ENCODE measurements at regions not wholly inside any gene's neighbourhood (a gene's known extent, or its start where the extent isn't known, plus 50 kb on each side); places are given as distances from the start of the nearest gene placed in this dataset.

- no peak overlapping the region for H2AFZ ChIP-seq (ENCODE audit: low read length)
- no peak overlapping the region for H4K91ac ChIP-seq (replicated peaks; ENCODE audit: insufficient read length, low read length)
- FAIRE-seq (no peak), DNase-seq (ENCODE audit: low read depth in 1 of 2, low spot score in 2 of 2) (no peak)
- H3K9ac ChIP-seq (replicated peaks in 1 of 4; ENCODE audit: extremely low read depth in 1 of 4, low read depth in 3 of 4, low read length in 3 of 4): no peak overlapping the region
- H3K4me3 ChIP-seq (ENCODE audit: extremely low read depth in 1 of 4, insufficient read depth in 2 of 4, low read depth in 3 of 4, low read length in 4 of 4): no peak overlapping the region
- no peak overlapping the region for H2BK12ac ChIP-seq (ENCODE audit: low read depth, low read length)
- no peak overlapping the region for H4K5ac ChIP-seq (ENCODE audit: insufficient read length, low read depth, low read length)
- no peaks in the 10 kb centered on the region; the same call in 1 of the 2 replicates for H3K23me2 ChIP-seq (ENCODE audit: low read depth, low read length)
- WGBS, 2 experiments (ENCODE audit: extremely low coverage in 1 of 2, insufficient coverage in 1 of 2, insufficient read length in 1 of 2, insufficient replicate concordance in 2 of 2, low coverage in 1 of 2, low lambda C conversion rate in 2 of 2, missing lambda C conversion rate in 1 of 2): 96% methylated on average over 8 of the region's 8 CpGs; no CpG with 5 or more reads in 1 of the 2 experiments
- peaks cover 0 to 3% (median 2%) of the 10 kb centered on the region in 4 experiments; a peak in 2 of 7 replicates for H3K4me1 ChIP-seq (replicated peaks in 1 of 4; ENCODE audit: control insufficient read depth in 3 of 4, insufficient read depth in 4 of 4, low read length in 3 of 4)
- H3K14ac ChIP-seq (ENCODE audit: insufficient read length): no peak overlapping the region
- H4K8ac ChIP-seq (ENCODE audit: extremely low read depth, insufficient read depth, low read length): no peak overlapping the region
- 0 out of 2 replicates have a peak overlapping the region, but pooled peaks have one; percentile 29 for H2BK15ac ChIP-seq (ENCODE audit: low read length)
- H3K18ac ChIP-seq (ENCODE audit: extremely low read depth, low read length): no peak overlapping the region
- ChIA-PET CTCF (ENCODE audit: partially characterized antibody) (interaction anchor here (1.0 to 1.6 kb wide), 2 partner anchors 21 to 195 kb away, joined by 3 read pairs; no protein-coding TSS in a partner anchor), POLR2A (ENCODE audit: partially characterized antibody) (interaction anchor here (1.7 kb wide), 1 partner anchor 18 kb away, joined by 3 read pairs; no protein-coding TSS in a partner anchor)
- no peak overlapping the region for H3K23ac ChIP-seq (ENCODE audit: insufficient read length)
- H3K4me2 ChIP-seq (ENCODE audit: insufficient read depth in 1 of 2, low read depth in 2 of 2, low read length in 2 of 2): no peak overlapping the region
- no peak overlapping the region for H3K27ac ChIP-seq (ENCODE audit: low read depth, low read length)
- no peak overlapping the region for H2AK5ac ChIP-seq (ENCODE audit: low read depth, low read length)
- H3K79me1 ChIP-seq (ENCODE audit: low read depth, low read length): no peaks in the 10 kb centered on the region
- no peaks in the 10 kb centered on the region for H3K36me3 ChIP-seq (ENCODE audit: control insufficient read depth in 2 of 4, insufficient read depth in 4 of 4, low read length in 3 of 4)
- H2BK20ac ChIP-seq (ENCODE audit: low read length): no peak overlapping the region
- H2BK5ac ChIP-seq (ENCODE audit: low read depth, low read length): no peak overlapping the region
- H3K56ac ChIP-seq (replicated peaks; ENCODE audit: insufficient read length, low read depth, low read length): no peak overlapping the region
- H3K9me3 ChIP-seq (ENCODE audit: insufficient read depth in 2 of 2, low read depth in 1 of 2, low read length in 1 of 2): no peaks in the 10 kb centered on the region
- no peaks in the 10 kb centered on the region for H3K79me2 ChIP-seq (ENCODE audit: control insufficient read depth in 1 of 2, insufficient read depth in 2 of 2, low read length in 2 of 2)
- H2BK120ac ChIP-seq (replicated peaks; ENCODE audit: low read depth, low read length): no peak overlapping the region
- no peak overlapping the region for H3K4ac ChIP-seq (replicated peaks; ENCODE audit: insufficient read length, low read depth, low read length)
- no peaks in the 10 kb centered on the region; a peak in 1 of 7 replicates for H3K27me3 ChIP-seq (replicated peaks in 1 of 4; ENCODE audit: control insufficient read depth in 3 of 4, extremely low read depth in 1 of 4, insufficient read depth in 3 of 4, low read length in 3 of 4)
- H4K20me1 ChIP-seq (replicated peaks in 1 of 2; ENCODE audit: control insufficient read depth in 1 of 2, insufficient read depth in 2 of 2, low read length in 2 of 2): no peaks in the 10 kb centered on the region
- TF ChIP-seq SIRT6 (IDR thresholded peaks at IDR 0.05; ENCODE audit: low read length) (no peak), ASH2L (IDR thresholded peaks at IDR 0.05; ENCODE audit: low read length) (no peak), CHD2 (IDR thresholded peaks at IDR 0.05; ENCODE audit: low read length) (no peak), SIN3A (conservative IDR thresholded peaks at IDR 0.05 in 1 of 2, IDR thresholded peaks at IDR 0.05 in 1 of 2; ENCODE audit: low read depth in 1 of 2, low read length in 2 of 2) (no peak), RBBP5 (IDR thresholded peaks at IDR 0.05; ENCODE audit: borderline replicate concordance, low read depth, low read length) (no peak), TCF12 (IDR thresholded peaks at IDR 0.05; ENCODE audit: low read depth, low read length) (no peak), EGR1 (IDR thresholded peaks at IDR 0.05; ENCODE audit: borderline replicate concordance, low read depth, low read length) (no peak), TEAD4 (IDR thresholded peaks at IDR 0.05; ENCODE audit: low read depth, low read length) (no peak), CTCF (IDR thresholded peaks at IDR 0.05; ENCODE audit: control extremely low read depth in 1 of 3, insufficient read depth in 1 of 3, low read depth in 1 of 3, low read length in 3 of 3) (no peak), E2F6 (IDR thresholded peaks at IDR 0.05) (no peak)
Measured at GRCh38 chr11:47913529-47914244, 65.5 kb upstream of the NUP160 start.

Measured in H1 (cell line).